CD14-positive monocyte (primary cell): ENCODE measurements at regions not wholly inside any gene's neighbourhood (a gene's known extent, or its start where the extent isn't known, plus 50 kb on each side); places are given as distances from the start of the nearest gene placed in this dataset.
"Not testable (repeated sequence)": the region's sequence is repeated elsewhere in the genome, so short reads cannot be mapped to it uniquely, and the experiment has no call there.

ENCODE experiments used
- DNase-seq, 3 donors: peaks; one replicate each; pipeline ENCODE4 v3.0.0-alpha.2; 2011 to 2022
- H2AFZ ChIP-seq: 2 replicates; pipeline ENCODE4 v1.6.0; 2012; ENCODE audit warnings: mild to moderate bottlenecking, low read depth, low read length, inconsistent platforms; ENCODE audit not compliant: insufficient read depth, poor library complexity, severe bottlenecking
- H3K27ac ChIP-seq, 2 donors: 1 replicate in 1 of 2; 2 replicates in 1 of 2; pipeline ENCODE4 v1.5.1; 2012 to 2013; ENCODE audit warnings: low read length in 2 of 2, control low read depth in 1 of 2, inconsistent platforms in 1 of 2, low read depth in 1 of 2, mild to moderate bottlenecking in 1 of 2
- H3K27me3 ChIP-seq, 2 donors: one replicate each; pipeline versions ENCODE4 v1.6.0 to v1.6.1; 2011 to 2013; ENCODE audit warnings: low read length in 2 of 2; ENCODE audit not compliant: control insufficient read depth in 2 of 2, insufficient read depth in 2 of 2
- H3K36me3 ChIP-seq, 2 donors: replicated peaks in 1 of 2; 1 replicate in 1 of 2; 2 replicates in 1 of 2; pipeline versions ENCODE4 v1.5.1 to v1.6.1; 2012 to 2013; ENCODE audit warnings: low read length in 2 of 2, control low read depth in 1 of 2, inconsistent platforms in 1 of 2, mild to moderate bottlenecking in 1 of 2; ENCODE audit not compliant: insufficient read depth in 2 of 2, control insufficient read depth in 1 of 2
- H3K4me1 ChIP-seq, 2 donors: 1 replicate in 1 of 2; 2 replicates in 1 of 2; pipeline versions ENCODE4 v1.5.1 to v1.6.1; 2012 to 2013; ENCODE audit warnings: low read length in 2 of 2, control low read depth in 1 of 2, inconsistent platforms in 1 of 2, mild to moderate bottlenecking in 1 of 2, moderate library complexity in 1 of 2; ENCODE audit not compliant: insufficient read depth in 2 of 2, control insufficient read depth in 1 of 2
- H3K4me2 ChIP-seq: replicated peaks from 2 replicates; pipeline ENCODE3; 2012; ENCODE audit warnings: low read length, moderate library complexity, mild to moderate bottlenecking; ENCODE audit not compliant: poor library complexity, severe bottlenecking; ENCODE audit errors: extremely low read depth
- H3K4me3 ChIP-seq, 3 experiments: fragments of 200-600 bp in 1 of 3; sonication (generic) in 1 of 3; replicated peaks in 1 of 3; 1 replicate in 2 of 3; 2 replicates in 1 of 3; pipeline ENCODE4 v1.5.1; 2011 to 2013; ENCODE audit warnings: low read length in 3 of 3, mild to moderate bottlenecking in 3 of 3, control low read depth in 2 of 3, low read depth in 2 of 3, inconsistent platforms in 1 of 3, moderate library complexity in 1 of 3
- H3K79me2 ChIP-seq: 2 replicates; pipeline ENCODE4 v1.6.0; 2012; ENCODE audit warnings: mild to moderate bottlenecking, control low read depth, inconsistent platforms, low read length, moderate library complexity; ENCODE audit not compliant: insufficient read depth
- H3K9ac ChIP-seq: 2 replicates; pipeline ENCODE4 v1.6.0; 2017; ENCODE audit warnings: low read length, mild to moderate bottlenecking; ENCODE audit not compliant: insufficient read depth, poor library complexity, severe bottlenecking
- H3K9me3 ChIP-seq, 2 donors: replicated peaks in 1 of 2; 1 replicate in 1 of 2; 2 replicates in 1 of 2; pipeline versions ENCODE4 v1.5.1 to v1.6.1; 2012 to 2013; ENCODE audit warnings: low read length in 2 of 2, control low read depth in 1 of 2; ENCODE audit not compliant: control insufficient read depth in 1 of 2, insufficient read depth in 1 of 2
- H4K20me1 ChIP-seq: 2 replicates; pipeline ENCODE4 v1.6.0; 2012; ENCODE audit warnings: mild to moderate bottlenecking, low read length, control low read depth, moderate library complexity; ENCODE audit not compliant: insufficient read depth
- H3K27ac Mint-ChIP-seq, 7 donors: one replicate each; pipeline ENCODE4 v1.8.0; 2020; ENCODE audit warnings: mild to moderate bottlenecking in 7 of 7, mixed read lengths in 7 of 7, moderate library complexity in 6 of 7, inconsistent platforms in 2 of 7
- H3K27me3 Mint-ChIP-seq, 3 donors: one replicate each; pipeline ENCODE4 v1.8.0; 2021 to 2022; ENCODE audit warnings: low read depth in 3 of 3, mild to moderate bottlenecking in 3 of 3, mixed read lengths in 3 of 3, moderate library complexity in 3 of 3, inconsistent platforms in 1 of 3
- H3K36me3 Mint-ChIP-seq, 2 donors: one replicate each; pipeline ENCODE4 v1.8.0; 2020; ENCODE audit warnings: mixed read lengths in 2 of 2, inconsistent platforms in 1 of 2, mild to moderate bottlenecking in 1 of 2
- H3K4me1 Mint-ChIP-seq: one replicate; pipeline ENCODE4 v1.8.0; 2020; ENCODE audit warnings: mild to moderate bottlenecking, mixed read lengths
- H3K4me3 Mint-ChIP-seq, 2 donors: one replicate each; pipeline ENCODE4 v1.8.0; 2020; ENCODE audit warnings: mild to moderate bottlenecking in 2 of 2, mixed read lengths in 2 of 2, moderate library complexity in 1 of 2
- H3K9me3 Mint-ChIP-seq, 7 donors: one replicate each; pipeline ENCODE4 v1.8.0; 2020 to 2022; ENCODE audit warnings: mixed read lengths in 7 of 7, mild to moderate bottlenecking in 6 of 7, moderate library complexity in 6 of 7, inconsistent platforms in 2 of 7
- WGBS: methylation state at CpG from one replicate; pipeline ENCODE4 v1.1.5; 2013; ENCODE audit warnings: missing lambda C conversion rate; ENCODE audit not compliant: insufficient coverage; 5-methylcytosine and 5-hydroxymethylcytosine counted together
- intact Hi-C, 2 donors: fragments of 100-400 bp; cut with micrococcal nuclease; formaldehyde crosslinking; loops; one replicate each; pipeline versions ENCODE4 v1.15.0 to v1.15.1; 2023
- TF ChIP-seq, protein P1 (sequence below): fragments of 200-600 bp; IDR thresholded peaks from one replicate; pipeline ENCODE4 v1.8.0; 2022; ENCODE audit warnings: antibody characterized with exemption, mild to moderate bottlenecking

DNA sequence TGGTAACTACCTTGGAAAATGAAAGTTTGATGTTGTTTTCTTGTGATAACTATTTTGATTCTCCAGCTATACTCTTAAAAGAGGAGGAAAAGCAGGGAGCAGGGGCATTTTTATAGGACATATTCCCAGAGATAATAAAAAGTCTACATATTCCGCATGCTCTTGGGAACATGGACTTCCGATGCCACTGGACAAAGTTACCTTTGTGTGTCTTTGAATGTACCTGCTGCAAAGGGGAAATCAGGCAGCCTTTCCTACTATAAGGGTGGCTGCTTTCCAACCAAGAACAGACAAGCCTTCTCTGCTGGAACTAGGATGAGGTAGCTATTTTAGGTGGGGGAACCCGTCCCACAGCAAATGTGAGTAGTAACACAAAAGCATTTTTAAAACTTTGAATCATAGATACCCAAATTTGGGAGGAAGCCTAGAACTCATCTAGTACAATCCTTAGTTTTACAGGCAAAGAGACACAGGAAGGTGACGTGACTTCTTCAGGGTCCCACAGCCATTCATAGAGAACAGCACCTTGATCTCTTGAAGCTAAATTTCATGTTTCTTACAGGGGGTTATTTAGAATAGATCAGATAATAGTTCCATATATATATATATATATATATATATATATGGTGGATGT is 179.9 kb downstream of the FASLG start:
- H4K20me1 ChIP-seq: no peaks in the 10 kb centered on the region
- Mint-ChIP-seq H3K36me3 (no peaks in the 10 kb centered on the region), H3K27ac (no peak overlapping the region), H3K4me3 (no peak overlapping the region), H3K4me1 (no peaks in the 10 kb centered on the region), H3K27me3 (peaks cover 0 to 1% (median 0%) of the 10 kb centered on the region in 3 donors), H3K9me3 (no peaks in the 10 kb centered on the region)
- H3K4me1 ChIP-seq: no peaks in the 10 kb centered on the region
- no peaks in the 10 kb centered on the region for H3K9me3 ChIP-seq
- no peak overlapping the region for H3K9ac ChIP-seq
- intact Hi-C loops: no loop called here
- no peak overlapping the region for H2AFZ ChIP-seq
- H3K27me3 ChIP-seq: no peaks in the 10 kb centered on the region
- no peaks in the 10 kb centered on the region for H3K79me2 ChIP-seq
- H3K4me3 ChIP-seq: no peak overlapping the region
- no peak overlapping the region for H3K27ac ChIP-seq
- no CpG with 5 or more reads among the region's 4 CpGs for WGBS
- DNase-seq: no peak
- TF ChIP-seq, protein P1, sequence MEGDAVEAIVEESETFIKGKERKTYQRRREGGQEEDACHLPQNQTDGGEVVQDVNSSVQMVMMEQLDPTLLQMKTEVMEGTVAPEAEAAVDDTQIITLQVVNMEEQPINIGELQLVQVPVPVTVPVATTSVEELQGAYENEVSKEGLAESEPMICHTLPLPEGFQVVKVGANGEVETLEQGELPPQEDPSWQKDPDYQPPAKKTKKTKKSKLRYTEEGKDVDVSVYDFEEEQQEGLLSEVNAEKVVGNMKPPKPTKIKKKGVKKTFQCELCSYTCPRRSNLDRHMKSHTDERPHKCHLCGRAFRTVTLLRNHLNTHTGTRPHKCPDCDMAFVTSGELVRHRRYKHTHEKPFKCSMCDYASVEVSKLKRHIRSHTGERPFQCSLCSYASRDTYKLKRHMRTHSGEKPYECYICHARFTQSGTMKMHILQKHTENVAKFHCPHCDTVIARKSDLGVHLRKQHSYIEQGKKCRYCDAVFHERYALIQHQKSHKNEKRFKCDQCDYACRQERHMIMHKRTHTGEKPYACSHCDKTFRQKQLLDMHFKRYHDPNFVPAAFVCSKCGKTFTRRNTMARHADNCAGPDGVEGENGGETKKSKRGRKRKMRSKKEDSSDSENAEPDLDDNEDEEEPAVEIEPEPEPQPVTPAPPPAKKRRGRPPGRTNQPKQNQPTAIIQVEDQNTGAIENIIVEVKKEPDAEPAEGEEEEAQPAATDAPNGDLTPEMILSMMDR: no peak
- no peaks in the 10 kb centered on the region for H3K36me3 ChIP-seq
- H3K4me2 ChIP-seq: no peak overlapping the region

DNA sequence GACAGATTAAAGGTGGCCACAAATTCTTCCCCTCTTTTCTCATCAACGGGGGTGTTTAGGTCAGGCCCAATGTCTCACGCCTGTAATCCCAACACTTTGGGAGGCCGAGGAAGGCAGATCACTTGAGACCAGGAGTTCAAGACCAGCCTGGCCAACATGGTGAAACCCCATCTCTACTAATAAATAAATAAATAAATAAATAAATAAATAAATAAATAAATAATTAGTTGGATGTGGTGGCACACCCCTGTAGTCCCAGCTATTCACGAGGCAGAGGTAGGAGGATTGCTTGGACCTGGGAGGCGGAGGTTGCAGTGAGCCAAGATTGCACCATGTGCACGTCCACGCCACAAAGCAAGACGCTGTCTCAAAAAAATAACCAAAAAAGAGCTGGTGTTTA is 180.7 kb downstream of the FASLG start:
- DNase-seq, H4K20me1 ChIP-seq, intact Hi-C loops, H3K27ac ChIP-seq, H3K4me1 Mint-ChIP-seq, H3K27me3 ChIP-seq, H3K9me3 Mint-ChIP-seq, H3K36me3 ChIP-seq, H3K4me3 ChIP-seq, H3K79me2 ChIP-seq, H2AFZ ChIP-seq, H3K4me3 Mint-ChIP-seq, H3K9me3 ChIP-seq, H3K4me1 ChIP-seq, H3K9ac ChIP-seq, H3K27me3 Mint-ChIP-seq, H3K4me2 ChIP-seq, H3K36me3 Mint-ChIP-seq, H3K27ac Mint-ChIP-seq: not testable (repeated sequence)
- WGBS: 76% methylated on average over 2 of the region's 8 CpGs
